ENCODE measurements at regions not wholly inside any gene's neighbourhood (a gene's known extent, or its start where the extent isn't known, plus 50 kb on each side); places are given as distances from the start of the nearest gene placed in this dataset.

- DNase-seq (ENCODE audit: low read depth) = no peak
These were observed 54.8 kb downstream of the NOG start for GRCh38 chr17:56648321-56648720.

- no peak for DNase-seq (ENCODE audit: low read depth)
These were observed 55.3 kb downstream of the NOG start for GRCh38 chr17:56648806-56649205.

- DNase-seq (ENCODE audit: low read depth) = no peak
These were observed 59.1 kb downstream of the NOG start for GRCh38 chr17:56652628-56653027.

GRCh38 chr17:56653877-56654276, 60.4 kb downstream of the NOG start:
- no peak for DNase-seq (ENCODE audit: low read depth)

GRCh38 chr17:56656701-56657327, 63.3 kb downstream of the NOG start:
- no peak for DNase-seq (ENCODE audit: low read depth)

DNA sequence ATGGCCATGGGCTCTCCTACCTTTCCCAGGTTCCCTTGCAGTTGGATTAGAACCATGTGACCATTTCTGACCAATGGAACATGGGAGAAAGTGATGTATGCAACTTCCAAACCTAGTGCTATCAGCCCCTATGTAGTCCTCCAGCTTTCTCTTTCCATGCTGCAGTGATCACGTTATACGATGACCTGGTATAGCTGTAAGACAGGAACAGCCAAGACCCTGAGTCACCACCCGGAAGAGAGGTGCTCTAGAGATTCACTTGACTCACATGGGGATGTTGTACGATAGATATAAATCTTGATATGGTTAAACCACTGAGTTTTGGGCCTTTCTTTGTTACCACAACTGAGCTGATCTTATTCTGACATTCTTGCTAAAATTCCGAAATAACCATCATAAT, 65.1 kb downstream of the NOG start:
- no peak for DNase-seq (ENCODE audit: low read depth)

GRCh38 chr17:56659622-56660021, 66.1 kb downstream of the NOG start:
- no peak for DNase-seq (ENCODE audit: low read depth)

- DNase-seq (ENCODE audit: low read depth) = no peak
These were observed 68.4 kb downstream of the NOG start for GRCh38 chr17:56661906-56662305.

- DNase-seq (ENCODE audit: low read depth) = no peak
These were observed 72.4 kb downstream of the NOG start for GRCh38 chr17:56665864-56666263.

GRCh38 chr17:56667925-56668458, 74.5 kb downstream of the NOG start:
- no peak for DNase-seq (ENCODE audit: low read depth)

- DNase-seq (ENCODE audit: low read depth) = no peak
These were observed 78.7 kb downstream of the NOG start for GRCh38 chr17:56672195-56672594.

DNA sequence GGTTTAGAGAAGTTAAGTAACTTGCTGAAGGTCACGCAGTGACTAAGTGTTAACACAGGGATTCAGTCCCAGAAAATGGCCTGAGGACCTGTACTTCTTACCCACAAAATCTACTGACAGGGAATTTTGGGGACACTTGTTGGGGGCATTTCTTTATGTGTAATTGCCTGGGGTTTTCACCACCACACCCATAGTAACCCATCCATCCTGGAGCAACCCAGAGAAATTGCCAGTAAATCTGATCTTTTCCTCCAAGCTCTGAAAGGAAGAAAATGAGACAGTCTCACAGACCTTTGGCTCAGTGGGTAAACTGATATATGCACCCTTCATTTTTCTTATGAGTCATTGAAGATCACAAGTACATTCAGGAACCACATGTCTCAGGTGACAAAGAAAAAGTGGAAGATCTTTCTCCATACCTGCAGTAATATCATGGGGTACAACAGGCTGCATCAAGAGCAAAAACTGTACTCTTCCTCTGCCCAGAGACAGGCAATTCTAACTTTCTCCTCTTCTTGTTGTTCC, 81.0 kb downstream of the NOG start:
- no peak for DNase-seq (ENCODE audit: low read depth)

DNA sequence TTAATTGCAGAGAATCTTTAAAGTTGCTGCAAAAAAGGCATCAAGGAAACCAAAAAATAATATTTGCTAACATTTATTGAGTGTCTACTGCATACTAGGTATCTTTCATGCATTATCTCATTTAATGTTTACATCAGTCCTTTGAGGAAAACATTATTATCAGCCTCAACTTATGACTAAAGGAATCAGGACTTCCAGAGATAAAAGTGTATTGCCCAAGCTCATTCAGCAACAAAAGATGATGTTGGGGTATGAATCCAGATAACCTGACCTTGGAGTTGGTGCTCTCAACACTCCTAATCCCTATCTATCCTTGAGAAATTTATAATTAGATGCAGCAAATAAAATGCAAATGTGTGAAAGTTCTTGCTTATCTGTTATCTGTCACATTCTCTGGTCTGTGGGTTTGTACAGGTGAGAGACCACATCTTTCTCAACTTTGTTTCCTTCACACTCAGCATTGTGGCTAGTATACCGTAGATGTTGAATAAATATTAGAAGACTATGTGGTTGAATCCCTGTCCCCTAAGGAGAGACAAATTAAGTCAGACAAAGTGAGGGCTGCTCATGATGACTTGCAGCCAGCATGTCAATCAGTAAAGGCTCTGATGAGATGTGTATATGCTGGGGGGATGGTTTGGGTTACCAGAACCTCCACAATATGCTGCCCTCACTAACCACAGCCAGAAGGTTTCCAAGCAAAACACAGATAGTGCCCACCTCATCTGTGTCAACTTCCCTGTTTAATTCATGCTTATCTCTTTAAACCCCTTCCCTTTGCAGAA, 82.6 kb downstream of the NOG start:
- no peak for DNase-seq (ENCODE audit: low read depth)

- DNase-seq (ENCODE audit: low read depth) = no peak
These were observed 83.3 kb downstream of the NOG start for GRCh38 chr17:56676810-56677209.

DNA sequence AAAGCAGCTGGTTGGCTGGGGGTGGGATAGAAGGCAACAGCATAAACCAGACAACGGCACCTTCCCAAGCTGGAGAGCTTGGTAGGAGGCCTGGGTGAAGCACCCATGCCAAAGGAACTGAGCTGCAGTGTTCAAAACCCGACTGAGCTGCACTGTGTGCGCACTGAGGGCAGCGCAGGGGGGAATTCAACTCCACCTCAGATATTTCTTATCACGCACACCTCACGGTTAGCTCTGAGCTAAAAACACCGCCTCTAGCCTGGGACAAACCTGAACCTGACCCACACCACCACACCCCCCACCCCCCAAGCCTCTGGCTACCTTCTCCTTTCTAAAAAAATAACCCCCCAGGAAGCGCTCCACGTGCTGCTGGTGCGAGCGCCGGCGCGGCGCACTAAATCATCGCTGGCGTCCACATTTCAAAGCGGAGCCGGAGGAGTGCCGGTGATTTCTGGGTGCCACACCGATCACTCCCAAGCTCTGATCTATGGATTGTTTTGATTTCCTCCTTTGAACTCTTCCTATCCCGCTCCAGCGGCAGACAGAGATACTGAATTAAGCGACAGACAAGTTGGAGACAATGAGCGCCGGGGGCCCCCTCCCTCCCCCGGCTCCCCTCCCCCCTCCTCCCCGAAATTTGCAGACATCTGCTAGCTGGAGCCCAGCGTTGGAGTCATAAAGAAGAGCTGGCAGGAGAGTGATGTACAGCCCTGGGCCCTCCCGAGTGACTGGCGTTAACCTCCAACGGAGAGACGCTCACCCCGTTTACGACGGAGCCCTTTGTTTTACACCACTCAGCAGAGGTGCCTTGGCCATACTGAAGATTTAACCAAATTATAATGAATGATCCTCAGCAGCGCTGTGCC, 85.0 kb downstream of the NOG start:
- DNase-seq (ENCODE audit: low read depth) = no peak

GRCh38 chr17:56679115-56679776, 85.7 kb downstream of the NOG start:
- DNase-seq (ENCODE audit: low read depth) = no peak

DNA sequence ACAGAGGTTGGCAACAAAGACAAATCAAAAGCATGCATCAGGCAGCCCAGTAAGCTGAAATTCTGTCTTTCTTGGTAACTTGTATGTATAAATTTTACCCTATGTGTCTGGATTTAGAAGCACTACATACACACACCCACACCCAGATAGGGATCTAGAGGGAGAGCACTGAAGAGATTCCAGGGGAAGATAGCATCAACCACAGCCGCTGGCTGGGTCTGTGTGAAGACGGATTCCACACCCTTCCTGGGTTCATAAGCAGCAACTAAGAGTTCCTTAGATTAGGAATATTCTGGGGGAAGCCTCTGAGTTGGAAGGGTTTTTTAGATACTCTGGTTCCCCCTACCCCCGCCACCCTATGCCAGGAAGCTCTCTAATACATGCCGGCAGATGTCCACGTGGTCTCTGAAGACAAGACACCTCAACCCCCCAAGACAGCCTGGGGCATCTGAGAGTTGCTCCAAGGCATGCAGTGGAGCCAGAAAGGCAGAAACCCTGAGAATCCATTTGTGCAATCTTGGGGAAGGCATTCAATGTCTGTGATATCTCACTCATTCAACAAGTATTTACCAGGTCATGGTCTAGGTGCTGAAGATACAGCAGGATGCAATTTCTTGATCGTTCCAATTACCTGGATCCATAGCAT, 86.4 kb downstream of the NOG start:
- DNase-seq (ENCODE audit: low read depth) = no peak

DNA sequence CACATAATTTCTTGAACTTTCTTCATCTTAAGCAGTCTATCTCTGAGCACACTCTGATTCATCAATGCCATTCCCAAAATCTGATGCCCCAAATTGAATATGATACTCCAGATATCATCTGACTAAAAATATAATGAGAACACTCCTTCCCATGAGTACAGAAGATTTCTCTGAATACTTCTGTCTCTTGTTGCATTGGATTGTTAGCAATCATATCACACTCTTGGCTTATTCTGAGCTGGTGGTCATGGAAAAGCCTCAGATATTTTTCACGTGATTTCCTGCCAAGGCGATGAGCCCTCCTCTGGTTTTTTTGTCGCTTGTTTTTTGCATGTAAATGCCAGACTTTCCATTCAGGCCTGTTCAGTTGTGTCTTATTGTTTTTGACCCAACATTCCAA, 87.2 kb downstream of the NOG start:
- DNase-seq (ENCODE audit: low read depth) = no peak

DNA sequence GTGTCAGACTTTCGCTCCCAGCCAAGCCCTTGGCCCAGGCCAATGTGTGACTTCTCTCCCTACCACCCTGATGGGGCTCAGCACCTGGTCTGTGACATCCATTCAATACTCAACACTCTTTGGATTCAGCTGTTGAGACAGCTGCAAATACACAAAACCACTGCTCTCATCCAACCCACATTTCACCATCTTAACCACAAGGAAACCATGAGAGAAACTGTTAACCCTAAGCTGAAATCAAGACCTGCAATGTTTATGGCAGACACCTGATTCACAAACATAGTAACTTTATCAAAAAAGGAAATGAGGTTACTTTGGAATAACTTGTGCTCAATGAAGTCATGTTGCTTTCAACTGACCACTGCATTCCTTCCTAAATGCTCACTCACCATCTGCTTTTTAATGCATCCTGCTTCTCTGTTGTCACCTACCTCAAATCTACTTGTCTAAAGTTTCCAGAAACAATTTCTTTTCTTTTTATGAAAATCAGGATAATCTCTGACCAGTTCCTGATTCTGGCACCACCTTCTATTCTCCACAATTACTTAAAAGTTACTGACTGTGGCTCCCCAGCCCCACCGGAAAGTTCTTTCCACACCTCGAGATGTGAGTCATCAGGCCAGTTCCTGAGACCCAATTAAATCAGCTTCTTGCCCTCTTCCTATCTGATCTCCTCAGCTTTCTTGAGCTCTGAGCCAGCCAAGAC, 88.2 kb downstream of the NOG start:
- DNase-seq (ENCODE audit: low read depth) = no peak

DNA sequence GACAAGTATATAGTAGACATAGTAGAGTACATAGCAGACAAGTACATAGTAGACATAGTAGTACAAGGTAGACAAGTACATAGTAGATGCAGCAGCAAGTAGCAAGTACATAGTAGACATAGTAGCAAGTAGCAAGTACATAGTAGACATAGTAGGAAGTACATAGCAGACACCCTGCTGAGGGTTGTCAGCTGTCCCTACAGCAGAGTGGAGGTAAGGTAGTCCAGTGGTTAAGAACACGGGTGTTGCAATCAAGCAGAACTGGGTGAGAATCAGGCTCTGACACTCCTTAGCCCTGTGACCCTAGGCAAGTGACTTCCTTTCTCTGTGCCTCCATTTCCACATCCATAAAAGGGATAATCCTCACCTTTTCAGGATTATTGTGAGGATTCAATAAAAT, 94.7 kb downstream of the NOG start:
- no peak for DNase-seq (ENCODE audit: low read depth)
